ENCODE measurements at regions not wholly inside any gene's neighbourhood (a gene's known extent, or its start where the extent isn't known, plus 50 kb on each side); places are given as distances from the start of the nearest gene placed in this dataset.

- DNase-seq = peak; percentile 30
- peaks cover 75 to 81% of the 10 kb centered on the region in 2 donors for H3K4me1 ChIP-seq (ENCODE audit: control insufficient read depth in 2 of 2, insufficient read depth in 2 of 2, low read length in 2 of 2)
- H3K9me3 ChIP-seq (ENCODE audit: control extremely low read depth in 1 of 3, control insufficient read depth in 2 of 3, insufficient read depth in 1 of 3, low read length in 2 of 3) = peaks cover 0 to 13% (median 0%) of the 10 kb centered on the region in 3 donors
- no peaks in the 10 kb centered on the region for H3K36me3 ChIP-seq (replicated peaks in 1 of 2; ENCODE audit: control extremely low read depth in 1 of 2, control insufficient read depth in 1 of 2, extremely low read depth in 1 of 2, insufficient read depth in 2 of 2, low read length in 1 of 2)
- no peaks in the 10 kb centered on the region for H3K79me2 ChIP-seq (ENCODE audit: control insufficient read depth, insufficient read depth, low read length)
- H4K20me1 ChIP-seq (ENCODE audit: control insufficient read depth, insufficient read depth, low read length, poor library complexity, severe bottlenecking) = no peaks in the 10 kb centered on the region
- ChIA-PET POLR2A (no interaction called here), CTCF (interaction anchor here (10.1 to 14.7 kb wide), 2 partner anchors 11 to 109 kb away, joined by 50 to 340 read pairs; no protein-coding TSS in a partner anchor)
- H3K4me3 ChIP-seq (ENCODE audit: control extremely low read depth in 1 of 5, extremely low read depth in 1 of 5, insufficient read depth in 1 of 5, low read depth in 2 of 5, low read length in 4 of 5) = peak overlapping the region in 1 of 5 experiments; percentile 12
- 94% methylated on average over 7 of the region's 11 CpGs for WGBS (ENCODE audit: insufficient coverage)
- Mint-ChIP-seq H3K27me3 (no peaks in the 10 kb centered on the region), H3K4me3 (peak overlapping the region; percentile 26), H3K9me3 (ENCODE audit: insufficient read depth) (no peaks in the 10 kb centered on the region), H3K27ac (peak overlapping the region; percentile 93), H3K4me1 (peaks cover 77% of the 10 kb centered on the region)
- H3K4me2 ChIP-seq (replicated peaks; ENCODE audit: low read depth, low read length, poor library complexity, severe bottlenecking) = peak overlapping the region; percentile 70
- no peak for ATAC-seq (ENCODE audit: low read depth)
- no peak for TF ChIP-seq EZH2 (IDR thresholded peaks at IDR 0.05; ENCODE audit: borderline replicate concordance, insufficient read depth, low read depth, low read length, poor library complexity, severe bottlenecking)
- no peak for TF ChIP-seq CTCF (IDR thresholded peaks at IDR 0.05)
- intact Hi-C loops (cut with micrococcal nuclease) = loop anchor here (10.0 kb wide), 3 partner anchors 382 to 1348 kb away; partner anchors contain the start of gene ZDHHC14
- H3K9ac ChIP-seq (ENCODE audit: low read length) = no peak overlapping the region
- no peaks in the 10 kb centered on the region for H3K27me3 ChIP-seq (replicated peaks in 1 of 4; ENCODE audit: control extremely low read depth in 1 of 4, control insufficient read depth in 3 of 4, insufficient read depth in 4 of 4, low read length in 3 of 4)
- no peak overlapping the region for H2AFZ ChIP-seq (ENCODE audit: insufficient read depth, low read depth, low read length, poor library complexity, severe bottlenecking)
- peak overlapping the region; percentile 84 to 88 for H3K27ac ChIP-seq (ENCODE audit: low read length in 2 of 2)
These were observed 55.9 kb upstream of the SNX9 start for GRCh38 chr6:157766901-157767774.

- Histone ChIP-seq H3K4me3 (ENCODE audit: control extremely low read depth in 1 of 5, extremely low read depth in 1 of 5, insufficient read depth in 1 of 5, low read depth in 2 of 5, low read length in 4 of 5) (peak overlapping the region in 1 of 5 experiments; percentile 12), H3K4me2 (replicated peaks; ENCODE audit: low read depth, low read length, poor library complexity, severe bottlenecking) (peak overlapping the region; percentile 70), H3K27ac (ENCODE audit: low read length in 2 of 2) (peak overlapping the region; percentile 84 to 88), H3K27me3 (replicated peaks in 1 of 4; ENCODE audit: control extremely low read depth in 1 of 4, control insufficient read depth in 3 of 4, insufficient read depth in 4 of 4, low read length in 3 of 4) (no peaks in the 10 kb centered on the region), H3K36me3 (replicated peaks in 1 of 2; ENCODE audit: control extremely low read depth in 1 of 2, control insufficient read depth in 1 of 2, extremely low read depth in 1 of 2, insufficient read depth in 2 of 2, low read length in 1 of 2) (no peaks in the 10 kb centered on the region), H4K20me1 (ENCODE audit: control insufficient read depth, insufficient read depth, low read length, poor library complexity, severe bottlenecking) (no peaks in the 10 kb centered on the region), H3K79me2 (ENCODE audit: control insufficient read depth, insufficient read depth, low read length) (no peaks in the 10 kb centered on the region), H3K4me1 (ENCODE audit: control insufficient read depth in 2 of 2, insufficient read depth in 2 of 2, low read length in 2 of 2) (peaks cover 70 to 75% of the 10 kb centered on the region in 2 donors), H3K9ac (ENCODE audit: low read length) (peak overlapping the region; percentile 23), H3K9me3 (ENCODE audit: control extremely low read depth in 1 of 3, control insufficient read depth in 2 of 3, insufficient read depth in 1 of 3, low read length in 2 of 3) (peaks cover 0 to 13% (median 0%) of the 10 kb centered on the region in 3 donors), H2AFZ (ENCODE audit: insufficient read depth, low read depth, low read length, poor library complexity, severe bottlenecking) (no peak overlapping the region)
- Mint-ChIP-seq H3K9me3 (ENCODE audit: insufficient read depth) (no peaks in the 10 kb centered on the region), H3K4me3 (peak overlapping the region; percentile 81), H3K27me3 (no peaks in the 10 kb centered on the region), H3K4me1 (peaks cover 74% of the 10 kb centered on the region), H3K27ac (peak overlapping the region; percentile 93)
- TF ChIP-seq CTCF (IDR thresholded peaks at IDR 0.05) (no peak), EZH2 (IDR thresholded peaks at IDR 0.05; ENCODE audit: borderline replicate concordance, insufficient read depth, low read depth, low read length, poor library complexity, severe bottlenecking) (no peak)
- CTCF ChIA-PET = interaction anchor here (10.1 kb wide), 1 partner anchor 12 kb away, joined by 50 read pairs; no protein-coding TSS in a partner anchor
- POLR2A ChIA-PET = no interaction called here
- WGBS (ENCODE audit: insufficient coverage) = no CpG with 5 or more reads among the region's 3 CpGs
- intact Hi-C loops (cut with micrococcal nuclease) = loop anchor here (10.0 kb wide), 3 partner anchors 383 to 1347 kb away; partner anchors contain the start of gene ZDHHC14
- no peak for DNase-seq
- ATAC-seq (ENCODE audit: low read depth) = no peak
These were observed 55.3 kb upstream of the SNX9 start for GRCh38 chr6:157767775-157768156.

All from B cell (primary cell).